ENCODE measurements at regions not wholly inside any gene's neighbourhood (a gene's known extent, or its start where the extent isn't known, plus 50 kb on each side); places are given as distances from the start of the nearest gene placed in this dataset.

GRCh38 chr13:80408270-80408669, 67.3 kb upstream of the SPRY2 start (continued):
- TF ChIP-seq LARP7 (IDR thresholded peaks at IDR 0.05) (peak; percentile 29; the same call in 1 of the 2 replicates), PML (IDR thresholded peaks at IDR 0.05; ENCODE audit: low read length) (no peak), STAT1 (conservative IDR thresholded peaks at IDR 0.05) (no peak), MAX (IDR thresholded peaks at IDR 0.05; ENCODE audit: low read depth, low read length) (no peak), YY1 (IDR thresholded peaks at IDR 0.05; ENCODE audit: low read depth, low read length) (peak; percentile 56; the same call in 1 of the 2 replicates), MLLT1 (IDR thresholded peaks at IDR 0.05) (no peak), YBX1 (IDR thresholded peaks at IDR 0.05) (no peak), CBX5 (IDR thresholded peaks at IDR 0.05; ENCODE audit: low read depth) (no peak), NFIC (IDR thresholded peaks at IDR 0.05; ENCODE audit: low read depth, low read length) (no peak), REST (IDR thresholded peaks at IDR 0.05; ENCODE audit: low read depth, low read length) (no peak), ASH2L (IDR thresholded peaks at IDR 0.05; ENCODE audit: borderline replicate concordance, low read depth) (no peak), ZNF207 (IDR thresholded peaks at IDR 0.05; ENCODE audit: borderline replicate concordance) (no peak), IRF5 (IDR thresholded peaks at IDR 0.05; ENCODE audit: borderline replicate concordance) (no peak), IRF4 (IDR thresholded peaks at IDR 0.05; ENCODE audit: low read depth, low read length) (no peak), POLR2A (IDR thresholded peaks at IDR 0.05; ENCODE audit: low read depth, low read length) (no peak), HDAC6 (IDR thresholded peaks at IDR 0.05; ENCODE audit: unreplicated experiment) (no peak), HCFC1 (IDR thresholded peaks at IDR 0.05; ENCODE audit: low read length) (no peak), SMAD1 (IDR thresholded peaks at IDR 0.05; ENCODE audit: low read depth, partially characterized antibody) (no peak), RBBP5 (conservative IDR thresholded peaks at IDR 0.05) (no peak), ZNF687 (IDR thresholded peaks at IDR 0.05) (peak; percentile 74), RB1 (IDR thresholded peaks at IDR 0.05; ENCODE audit: borderline replicate concordance) (no peak), ZNF622 (IDR thresholded peaks at IDR 0.05) (no peak), NFYB (IDR thresholded peaks at IDR 0.05; ENCODE audit: insufficient read depth, low read depth, low read length) (no peak), POU2F2 (IDR thresholded peaks at IDR 0.05; ENCODE audit: borderline replicate concordance, low read depth, low read length) (no peak)

Data from GM12878 (cell line).